GM19193 (cell line): ENCODE measurements at regions not wholly inside any gene's neighbourhood (a gene's known extent, or its start where the extent isn't known, plus 50 kb on each side); places are given as distances from the start of the nearest gene placed in this dataset.

Experiments
- POLR2A ChIP-seq: IDR thresholded peaks from 4 replicates; pipeline ENCODE4 v1.6.1; 2011; ENCODE audit not compliant: insufficient read depth, insufficient read length; ENCODE audit errors: extremely low read depth

- no peak for TF ChIP-seq POLR2A
These were observed 538.3 kb upstream of the PKN2 start for GRCh38 chr1:88145752-88146151.

DNA sequence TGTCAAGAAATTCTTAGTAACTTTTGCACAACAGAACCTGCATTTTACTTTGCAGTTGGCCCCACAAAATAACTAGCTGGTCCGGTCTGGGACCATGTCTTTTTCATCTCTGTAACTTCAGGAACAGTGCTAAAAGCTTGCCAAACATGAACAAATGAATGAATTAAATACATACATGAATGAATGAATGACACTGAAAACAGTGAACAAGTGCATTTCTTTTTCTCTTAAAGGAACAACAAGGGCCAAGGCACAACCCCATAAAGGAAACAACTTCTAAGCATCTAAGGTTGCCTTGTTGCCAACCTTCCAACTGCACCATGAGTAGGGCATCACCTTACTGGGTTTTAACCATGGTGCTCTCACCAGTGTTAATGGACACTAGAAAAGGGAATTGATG, 534.4 kb upstream of the PKN2 start:
- TF ChIP-seq POLR2A, result no peak

DNA sequence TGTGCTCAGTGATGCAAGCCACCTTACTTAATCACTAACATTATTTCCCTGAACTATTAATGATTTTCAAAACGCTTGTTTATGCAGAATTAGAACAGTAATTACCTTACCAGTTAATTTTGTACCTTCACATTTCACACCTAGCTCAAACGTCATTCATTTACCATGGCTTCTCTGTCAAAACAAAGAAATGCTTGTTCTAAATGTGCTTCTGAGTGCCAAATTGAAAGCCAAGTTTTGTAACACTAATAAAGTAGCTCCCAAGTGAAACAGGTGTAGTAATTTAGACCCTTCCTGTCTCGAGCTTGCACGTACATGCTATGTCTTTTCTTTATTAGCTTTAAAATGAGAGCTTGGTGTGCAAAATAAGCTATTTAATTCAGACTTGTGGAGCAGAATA, 533.7 kb upstream of the PKN2 start:
- TF ChIP-seq POLR2A, result no peak

DNA sequence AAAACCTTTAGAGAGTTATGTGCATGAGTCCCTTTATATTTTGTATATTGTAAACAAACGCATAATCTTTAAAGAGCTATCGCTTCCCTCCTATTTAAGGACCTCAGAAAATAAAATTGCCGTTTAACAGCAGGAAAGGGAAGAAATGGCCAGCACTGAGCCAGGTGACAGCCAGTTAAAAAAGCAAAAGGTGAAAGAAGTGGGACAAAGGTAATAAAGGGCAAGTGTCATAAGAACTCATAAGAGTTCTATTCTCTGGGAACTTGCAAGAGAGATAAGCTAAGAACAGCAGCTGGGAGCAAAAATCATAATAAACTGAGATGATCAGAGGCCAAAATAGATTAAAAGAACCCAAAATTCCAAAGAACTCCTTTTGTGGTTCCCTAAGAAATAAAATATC, 520.9 kb upstream of the PKN2 start:
- TF ChIP-seq POLR2A, result no peak

DNA sequence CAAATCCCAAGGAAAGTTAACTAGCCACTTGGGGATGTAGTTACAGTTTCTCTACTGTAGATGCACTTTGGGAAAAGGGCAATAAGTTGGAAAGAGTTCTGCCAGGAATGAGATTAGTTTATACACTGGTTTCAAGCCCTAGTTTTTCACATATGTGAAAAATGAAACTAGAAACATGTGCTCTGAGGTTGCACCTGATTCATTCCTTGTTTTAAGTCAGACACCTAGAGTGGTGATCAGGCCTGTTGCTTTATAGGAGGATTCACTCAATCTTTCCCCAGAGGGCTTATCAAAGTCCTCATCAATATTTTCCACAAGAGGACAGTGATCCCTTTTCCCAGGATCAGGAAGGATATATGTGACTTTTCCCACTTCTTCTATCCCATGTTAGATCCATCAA, 515.9 kb upstream of the PKN2 start:
- no peak for TF ChIP-seq POLR2A

GRCh38 chr1:88169139-88169538, 514.9 kb upstream of the PKN2 start:
- TF ChIP-seq POLR2A, result no peak

GRCh38 chr1:88169939-88170338, 514.1 kb upstream of the PKN2 start:
- no peak for TF ChIP-seq POLR2A

GRCh38 chr1:88175120-88175630, 508.9 kb upstream of the PKN2 start:
- TF ChIP-seq POLR2A, result no peak

- TF ChIP-seq POLR2A, result no peak
These were observed 508.3 kb upstream of the PKN2 start for GRCh38 chr1:88175631-88176226.

GRCh38 chr1:88179943-88180342, 504.1 kb upstream of the PKN2 start:
- TF ChIP-seq POLR2A, result no peak

GRCh38 chr1:88180449-88181108, 503.5 kb upstream of the PKN2 start:
- no peak for TF ChIP-seq POLR2A

DNA sequence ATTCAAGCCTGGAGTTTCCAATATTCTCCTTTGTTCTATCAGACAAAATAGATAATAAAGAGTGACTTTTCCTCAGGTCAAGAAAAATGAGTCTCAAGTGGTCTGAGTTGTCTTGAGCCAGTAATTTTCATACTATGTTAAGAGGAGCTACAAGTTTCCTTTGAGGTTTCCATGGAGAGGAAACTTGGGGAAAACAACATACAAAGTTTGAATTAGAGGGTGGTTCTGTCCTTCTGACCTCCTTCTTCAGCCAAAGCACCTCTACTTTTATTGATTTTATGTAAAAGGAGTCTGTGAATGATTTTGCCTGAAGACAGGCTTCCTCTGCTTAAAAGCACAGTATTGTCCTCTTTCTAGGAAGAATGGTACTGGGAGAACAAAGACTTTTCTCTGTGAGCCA, 497.2 kb upstream of the PKN2 start:
- TF ChIP-seq POLR2A, result no peak

DNA sequence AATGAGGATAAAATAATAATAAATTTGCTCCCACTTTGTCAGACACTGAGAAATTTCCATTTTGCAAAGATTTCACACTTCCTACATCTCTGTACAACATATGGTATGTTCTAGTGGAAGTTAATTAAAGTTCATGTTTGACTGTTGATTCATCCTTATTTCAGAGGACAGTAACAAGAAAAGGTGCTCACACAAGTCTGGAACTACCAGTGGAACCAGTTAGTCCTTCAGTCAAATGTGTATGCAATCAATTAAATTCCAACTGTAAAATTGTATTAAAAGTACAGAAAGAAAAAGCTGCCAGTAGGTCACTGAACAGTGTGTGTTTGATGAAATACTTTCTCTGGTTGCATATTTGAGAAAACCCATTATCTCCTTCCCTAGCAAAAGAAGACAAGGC, 496.0 kb upstream of the PKN2 start:
- no peak for TF ChIP-seq POLR2A

- no peak for TF ChIP-seq POLR2A
These were observed 494.5 kb upstream of the PKN2 start for GRCh38 chr1:88189525-88189924.

DNA sequence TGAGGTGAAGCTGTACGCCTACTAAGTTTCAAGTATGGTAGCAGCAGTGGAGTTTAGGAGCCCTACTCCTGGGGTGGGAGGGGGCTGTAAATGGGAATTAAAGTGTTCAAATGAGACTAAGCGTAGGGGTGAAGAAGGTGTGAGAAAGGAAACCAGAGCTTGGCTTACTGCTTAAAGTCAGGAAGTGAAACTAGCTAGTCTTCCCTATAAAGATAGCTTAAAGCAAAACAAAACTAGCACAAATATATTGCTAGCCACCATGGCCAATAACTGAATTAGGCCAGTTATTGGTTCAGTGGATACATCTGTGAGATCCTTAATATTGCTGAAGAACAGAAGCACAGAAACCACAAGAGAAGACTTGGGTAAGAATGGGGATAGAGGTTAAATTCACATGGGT, 492.2 kb upstream of the PKN2 start:
- TF ChIP-seq POLR2A, result no peak

- no peak for TF ChIP-seq POLR2A
These were observed 489.5 kb upstream of the PKN2 start for GRCh38 chr1:88194542-88194941.
